AG04450 (cell line): ENCODE measurements at regions not wholly inside any gene's neighbourhood (a gene's known extent, or its start where the extent isn't known, plus 50 kb on each side); places are given as distances from the start of the nearest gene placed in this dataset.

Experiments used
- CTCF ChIA-PET: fragments of 300-600, 350-600 bp; formaldehyde crosslinking; extraction: SDS; loops from one replicate; lab custom pipeline; 2022; ENCODE audit warnings: antibody characterized with exemption, inconsistent platforms; lab: Charles Lee
- POLR2A ChIA-PET: fragments of 350-600 bp; formaldehyde crosslinking; extraction: SDS; loops from one replicate; lab custom pipeline; 2021; ENCODE audit warnings: antibody characterized with exemption, inconsistent platforms; lab: Yijun Ruan, JAX
- DNase-seq: peaks from one replicate; pipeline ENCODE4 v3.0.0-alpha.2; 2011; ENCODE audit warnings: low read depth, low spot score
- H3K27ac ChIP-seq: one replicate; pipeline ENCODE4 v1.5.1; 2012; ENCODE audit warnings: low read depth, low read length, control low read depth
- H3K27me3 ChIP-seq: one replicate; pipeline ENCODE4 v1.6.0; 2012; ENCODE audit warnings: low read length; ENCODE audit not compliant: control insufficient read depth, insufficient read depth
- H3K4me3 ChIP-seq: 2 replicates; pipeline ENCODE4 v1.5.1; 2011; ENCODE audit warnings: mild to moderate bottlenecking, low read depth, low read length, control low read depth
- H3K9me3 ChIP-seq: 2 replicates; pipeline ENCODE4 v1.5.1; 2012; ENCODE audit warnings: low read length; ENCODE audit not compliant: control insufficient read depth, insufficient read depth
- TF ChIP-seq, protein P1 (sequence below): IDR thresholded peaks from 2 replicates; pipeline ENCODE4 v1.5.1; 2011; ENCODE audit warnings: low read depth, low read length, control low read depth, inconsistent platforms

DNA sequence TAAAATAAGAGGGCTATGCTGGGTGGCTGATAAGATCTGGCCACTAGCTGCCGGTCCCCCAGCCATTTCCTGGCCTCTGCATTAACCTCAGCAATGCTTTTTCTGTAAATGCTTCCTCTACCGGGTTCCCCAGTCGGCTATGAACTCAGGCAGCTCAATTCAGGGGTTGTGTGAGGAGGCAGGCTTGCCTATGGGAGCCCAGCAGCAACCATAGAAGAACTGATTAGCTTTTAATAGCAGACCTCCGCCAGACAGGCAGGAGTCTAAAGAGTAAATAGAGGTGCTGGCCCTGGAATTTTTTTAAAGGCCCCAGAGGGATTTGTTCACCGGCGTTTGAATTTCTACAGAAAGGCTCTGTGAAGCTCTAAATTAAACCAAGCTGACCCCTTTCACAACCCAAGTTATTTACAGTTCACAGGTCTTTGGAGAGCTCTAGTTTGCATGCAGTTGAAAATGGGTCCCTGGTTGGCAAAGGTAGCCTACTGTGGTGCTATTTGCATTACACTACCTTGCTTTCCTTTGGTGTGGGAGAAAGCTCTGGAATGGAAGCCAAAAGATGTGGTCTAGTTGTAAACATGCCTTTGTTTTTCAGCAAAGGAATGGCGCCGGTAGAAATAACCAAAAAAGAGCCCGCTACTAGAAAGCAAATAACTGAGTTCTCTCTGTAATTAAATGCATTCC lies 289.7 kb upstream of the SEMA6A start:
- Histone ChIP-seq H3K27me3 (no peaks in the 10 kb centered on the region), H3K9me3 (peaks cover 7% of the 10 kb centered on the region), H3K4me3 (no peak overlapping the region), H3K27ac (no peak overlapping the region)
- TF ChIP-seq, protein P1, sequence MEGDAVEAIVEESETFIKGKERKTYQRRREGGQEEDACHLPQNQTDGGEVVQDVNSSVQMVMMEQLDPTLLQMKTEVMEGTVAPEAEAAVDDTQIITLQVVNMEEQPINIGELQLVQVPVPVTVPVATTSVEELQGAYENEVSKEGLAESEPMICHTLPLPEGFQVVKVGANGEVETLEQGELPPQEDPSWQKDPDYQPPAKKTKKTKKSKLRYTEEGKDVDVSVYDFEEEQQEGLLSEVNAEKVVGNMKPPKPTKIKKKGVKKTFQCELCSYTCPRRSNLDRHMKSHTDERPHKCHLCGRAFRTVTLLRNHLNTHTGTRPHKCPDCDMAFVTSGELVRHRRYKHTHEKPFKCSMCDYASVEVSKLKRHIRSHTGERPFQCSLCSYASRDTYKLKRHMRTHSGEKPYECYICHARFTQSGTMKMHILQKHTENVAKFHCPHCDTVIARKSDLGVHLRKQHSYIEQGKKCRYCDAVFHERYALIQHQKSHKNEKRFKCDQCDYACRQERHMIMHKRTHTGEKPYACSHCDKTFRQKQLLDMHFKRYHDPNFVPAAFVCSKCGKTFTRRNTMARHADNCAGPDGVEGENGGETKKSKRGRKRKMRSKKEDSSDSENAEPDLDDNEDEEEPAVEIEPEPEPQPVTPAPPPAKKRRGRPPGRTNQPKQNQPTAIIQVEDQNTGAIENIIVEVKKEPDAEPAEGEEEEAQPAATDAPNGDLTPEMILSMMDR = no peak
- ChIA-PET POLR2A (no interaction called here), CTCF (no interaction called here)
- no peak for DNase-seq

DNA sequence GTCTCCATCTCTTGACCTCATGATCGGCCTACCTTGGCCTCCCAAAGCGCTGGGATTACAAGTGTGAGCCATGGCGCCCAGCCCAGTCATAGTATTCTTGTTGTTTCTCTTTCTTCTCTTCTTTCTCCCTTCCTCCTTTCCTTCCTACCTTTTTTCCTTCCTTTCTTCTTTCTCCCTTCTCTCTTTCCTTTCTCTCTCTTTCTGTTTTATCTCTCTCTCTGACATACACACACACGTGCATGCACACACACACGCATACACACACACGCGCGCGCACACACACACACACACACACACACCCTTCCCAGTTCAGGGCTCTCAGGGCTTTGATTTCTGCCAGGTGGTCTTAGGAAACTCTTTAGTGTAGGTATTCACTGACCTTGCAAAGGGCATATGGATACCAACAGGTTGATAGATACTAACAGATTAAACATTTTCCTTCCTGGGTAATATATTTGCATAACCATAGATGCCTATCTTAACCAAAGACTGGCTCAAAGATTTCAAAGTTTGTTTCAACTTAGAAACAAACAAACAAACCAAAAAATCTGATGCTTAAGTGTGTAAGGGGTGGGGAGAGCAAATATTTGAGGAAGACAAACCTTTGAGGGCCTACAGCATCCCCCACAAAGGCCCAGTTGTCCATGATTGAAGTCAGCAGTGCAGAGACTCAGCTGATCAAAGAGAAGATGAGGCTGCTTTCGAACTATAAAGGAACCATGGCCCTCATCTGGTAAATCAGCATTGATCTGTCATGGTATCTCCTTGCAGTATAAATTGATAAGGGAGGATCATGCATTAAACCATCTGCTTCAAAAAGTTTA lies 288.2 kb upstream of the SEMA6A start:
- TF ChIP-seq, protein P1 = no peak
- DNase-seq = no peak
- Histone ChIP-seq H3K27me3 (no peaks in the 10 kb centered on the region), H3K27ac (no peak overlapping the region), H3K9me3 (peaks cover 9% of the 10 kb centered on the region), H3K4me3 (no peak overlapping the region)
- CTCF ChIA-PET = no interaction called here
- POLR2A ChIA-PET = no interaction called here

DNA sequence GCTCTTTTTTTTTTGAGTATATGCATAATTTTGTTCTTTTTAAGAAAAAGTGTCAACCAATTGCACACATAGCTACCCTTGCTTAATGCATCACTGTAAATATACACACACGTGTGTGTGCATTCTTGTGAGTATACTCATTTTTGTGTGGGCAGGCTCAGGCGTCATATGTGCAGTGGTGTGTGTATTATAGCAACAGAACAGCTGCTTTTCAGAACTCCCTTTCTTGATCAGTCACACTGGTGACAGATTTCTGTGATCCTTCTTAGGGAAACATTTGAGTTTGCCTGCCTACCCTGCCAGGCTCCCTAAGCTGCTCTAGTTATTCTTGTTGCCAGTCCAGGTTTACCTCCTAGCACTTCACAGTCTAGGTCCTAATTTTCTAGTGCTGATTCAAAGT lies 287.0 kb upstream of the SEMA6A start:
- DNase-seq = no peak
- Histone ChIP-seq H3K27me3 (no peaks in the 10 kb centered on the region), H3K9me3 (peaks cover 6% of the 10 kb centered on the region), H3K27ac (no peak overlapping the region), H3K4me3 (no peak overlapping the region)
- TF ChIP-seq, protein P1 = no peak
- CTCF ChIA-PET = no interaction called here
- POLR2A ChIA-PET = no interaction called here

DNA sequence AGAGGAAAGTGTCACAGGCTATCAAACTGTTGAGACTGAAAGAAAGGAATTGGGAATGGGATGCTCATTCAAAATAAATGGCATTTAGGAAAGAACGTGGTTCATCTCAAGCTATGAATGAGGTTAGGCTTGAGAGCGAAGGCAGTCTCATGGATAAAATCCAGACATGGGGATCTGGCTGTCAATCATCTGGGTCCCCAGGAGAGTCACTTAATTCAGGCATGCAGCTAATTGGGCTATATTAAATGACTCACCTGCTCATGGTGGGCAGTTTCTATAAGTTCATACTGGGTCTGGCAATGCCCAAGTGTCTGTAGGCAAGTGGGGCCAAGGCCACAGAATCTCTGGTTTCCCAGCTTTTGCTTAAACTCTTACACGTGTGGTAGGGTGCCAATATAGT lies 286.5 kb upstream of the SEMA6A start:
- ChIA-PET POLR2A (no interaction called here), CTCF (no interaction called here)
- Histone ChIP-seq H3K4me3 (no peak overlapping the region), H3K27ac (no peak overlapping the region), H3K9me3 (peaks cover 6% of the 10 kb centered on the region), H3K27me3 (no peaks in the 10 kb centered on the region)
- DNase-seq = no peak
- TF ChIP-seq, protein P1 = no peak

DNA sequence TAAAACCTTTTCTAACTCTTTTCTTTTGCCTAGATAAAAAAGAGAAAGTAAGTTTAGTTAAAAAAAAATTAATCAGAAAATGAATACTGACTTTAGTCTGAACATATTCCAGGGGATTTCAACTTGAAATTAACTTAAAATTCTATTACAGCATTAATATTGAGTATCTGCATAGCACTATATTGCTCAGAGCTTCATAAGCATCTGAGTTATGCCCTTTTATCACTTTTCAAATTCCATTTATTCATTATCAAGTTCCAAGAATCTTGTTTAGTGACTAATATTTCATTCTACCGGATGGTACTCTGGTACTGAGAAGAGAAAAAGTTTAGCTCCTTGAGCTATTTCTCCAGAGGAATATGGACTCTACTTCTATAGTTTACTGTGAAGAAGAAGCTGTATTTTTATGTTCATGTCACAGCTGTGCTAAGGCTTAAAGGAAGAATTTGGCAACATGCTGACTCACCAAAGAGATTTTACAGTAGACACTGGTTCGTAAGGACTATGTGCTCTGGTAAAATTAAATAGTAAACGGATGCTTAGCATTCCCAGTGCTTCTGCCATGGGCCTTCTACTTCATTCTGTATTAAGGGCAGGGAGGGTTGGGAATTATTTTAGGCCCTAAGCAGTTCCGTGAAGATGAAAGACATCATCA lies 285.2 kb upstream of the SEMA6A start:
- Histone ChIP-seq H3K4me3 (no peak overlapping the region), H3K27me3 (no peaks in the 10 kb centered on the region), H3K27ac (no peak overlapping the region), H3K9me3 (peaks cover 6% of the 10 kb centered on the region)
- TF ChIP-seq, protein P1 = no peak
- POLR2A ChIA-PET = no interaction called here
- CTCF ChIA-PET = no interaction called here
- no peak for DNase-seq
